A549 (cell line): ENCODE measurements at regions not wholly inside any gene's neighbourhood (a gene's known extent, or its start where the extent isn't known, plus 50 kb on each side); places are given as distances from the start of the nearest gene placed in this dataset.

ENCODE experiments used
- ATAC-seq, 2 experiments: fragments of 200-7000 bp in 1 of 2; fragments of >200 bp in 1 of 2; cut with Nextera tagmentation in 1 of 2; cut with Tn5 transposase in 1 of 2; 3 replicates each; pipeline versions ENCODE4 v1.8.0 to v1.9.1; 2018 to 2020; ENCODE audit warnings: mild to moderate bottlenecking in 1 of 2, moderate library complexity in 1 of 2
- CTCF ChIA-PET: fragments of 300-600 bp; sonication (Branson Sonifier 250); formaldehyde crosslinking; extraction: SDS; loops from one replicate; lab custom pipeline; 2021; ENCODE audit warnings: antibody characterized with exemption, inconsistent platforms; lab: Yijun Ruan, JAX
- POLR2A ChIA-PET: fragments of 350-600 bp; formaldehyde crosslinking; extraction: SDS; loops from one replicate; lab custom pipeline; 2021; ENCODE audit warnings: antibody characterized with exemption, inconsistent platforms; lab: Yijun Ruan, JAX
- DNase-seq, 2 experiments: peaks; one replicate each; pipeline versions ENCODE4 v3.0.0 to v3.0.0-alpha.2; 2011 to 2016; ENCODE audit warnings: low read depth in 1 of 2, low spot score in 1 of 2
- FAIRE-seq: peaks from 2 replicates; lab custom pipeline; 2011; peaks lifted over from hg19 to GRCh38; lab: Jason Lieb, UNC
- H3K27ac ChIP-seq, 2 experiments: fragments of >200 bp; sonication (Bioruptor Twin); formaldehyde crosslinking; 3 replicates each; pipeline ENCODE4 v1.5.1; 2016 to 2017
- H3K4me1 ChIP-seq: fragments of >200 bp; sonication (Bioruptor Twin); formaldehyde crosslinking; 3 replicates; pipeline ENCODE4 v1.6.1; 2016
- H3K4me2 ChIP-seq: fragments of >200 bp; sonication (Bioruptor Twin); formaldehyde crosslinking; 3 replicates; pipeline ENCODE4 v1.6.1; 2016
- H3K4me3 ChIP-seq: fragments of >200 bp; sonication (Bioruptor Twin); formaldehyde crosslinking; 3 replicates; pipeline ENCODE4 v1.5.1; 2016
- H3K9me3 ChIP-seq: fragments of >200 bp; sonication (Bioruptor Twin); formaldehyde crosslinking; 3 replicates; pipeline ENCODE4 v1.6.1; 2016
- CBX8 ChIP-seq: fragments of 200-600 bp; sonication (generic); IDR thresholded peaks from 2 replicates; pipeline ENCODE4 v1.6.1; 2016
- EHF ChIP-seq: fragments of 250-450 bp; sonication (Bioruptor Pico); IDR thresholded peaks from 2 replicates; pipeline ENCODE4 v1.5.0; 2020; ENCODE audit warnings: mild to moderate bottlenecking
- EHMT2 ChIP-seq: fragments of 200-600 bp; sonication (generic); IDR thresholded peaks from 2 replicates; pipeline ENCODE4 v1.6.1; 2016; ENCODE audit warnings: antibody characterized with exemption, low read depth, mild to moderate bottlenecking, moderate library complexity
- EP300 ChIP-seq, 2 experiments: fragments of >200 bp; sonication (Bioruptor Twin); formaldehyde crosslinking; IDR thresholded peaks; 2 replicates in 1 of 2; 3 replicates in 1 of 2; pipeline ENCODE4 v1.6.1; 2016 to 2017
- HEYL ChIP-seq: fragments of 250-450 bp; sonication (Bioruptor Pico); IDR thresholded peaks from 2 replicates; pipeline ENCODE4 v1.8.0; 2021; ENCODE audit warnings: mild to moderate bottlenecking, moderate library complexity
- HMGXB4 ChIP-seq: fragments of 250-450 bp; sonication (Bioruptor Pico); IDR thresholded peaks from 2 replicates; pipeline ENCODE4 v1.5.0; 2021; ENCODE audit warnings: mild to moderate bottlenecking, moderate library complexity, borderline replicate concordance
- HOXB13 ChIP-seq: fragments of 250-450 bp; sonication (Bioruptor Pico); IDR thresholded peaks from 2 replicates; pipeline ENCODE4 v1.5.0; 2020; ENCODE audit warnings: low read depth, mild to moderate bottlenecking, moderate library complexity
- JUNB ChIP-seq: fragments of >200 bp; sonication (Bioruptor Twin); formaldehyde crosslinking; IDR thresholded peaks from 2 replicates; pipeline ENCODE4 v1.6.1; 2016
- MAFK ChIP-seq: fragments of 450-650 bp; IDR thresholded peaks from 2 replicates; pipeline ENCODE4 v1.6.1; 2014; ENCODE audit not compliant: partially characterized antibody
- MAX ChIP-seq: IDR thresholded peaks from 2 replicates; pipeline ENCODE4 v1.6.1; 2012
- MAZ ChIP-seq: fragments of 150-350 bp; IDR thresholded peaks from 2 replicates; pipeline ENCODE4 v1.6.1; 2014; ENCODE audit warnings: antibody characterized with exemption, low read depth, low read length, borderline replicate concordance
- NFE2L2 ChIP-seq: fragments of 150-350 bp; conservative IDR thresholded peaks from 2 replicates; pipeline ENCODE4 v1.6.1; 2014; ENCODE audit warnings: low read length
- POLR2A ChIP-seq: IDR thresholded peaks from 2 replicates; pipeline ENCODE4 v1.6.1; 2012; ENCODE audit warnings: mild to moderate bottlenecking, low read length
- POLR2AphosphoS2 ChIP-seq: conservative IDR thresholded peaks from 2 replicates; pipeline ENCODE4 v1.6.1; 2012; ENCODE audit warnings: low read length, improper control_type of control experiment, inconsistent platforms
- REST ChIP-seq: fragments of 200-600 bp; sonication (generic); IDR thresholded peaks from 2 replicates; pipeline ENCODE4 v1.6.1; 2016; ENCODE audit warnings: antibody characterized with exemption, mild to moderate bottlenecking, moderate library complexity
- TFCP2L1 ChIP-seq: fragments of 250-450 bp; sonication (Bioruptor Pico); IDR thresholded peaks from 2 replicates; pipeline ENCODE4 v1.5.0; 2021; ENCODE audit warnings: mild to moderate bottlenecking
- TP53 ChIP-seq: fragments of 250-450 bp; sonication (Bioruptor Pico); IDR thresholded peaks from 2 replicates; pipeline ENCODE4 v1.5.0; 2021; ENCODE audit warnings: mild to moderate bottlenecking, moderate library complexity
- ZNF302 ChIP-seq: fragments of 250-450 bp; sonication (Bioruptor Pico); IDR thresholded peaks from 2 replicates; pipeline ENCODE4 v1.9.0; 2021; ENCODE audit warnings: inconsistent platforms, mild to moderate bottlenecking, moderate library complexity
- ZSCAN20 ChIP-seq: fragments of 250-450 bp; sonication (Bioruptor Pico); IDR thresholded peaks from 2 replicates; pipeline ENCODE4 v1.8.0; 2022; ENCODE audit warnings: mild to moderate bottlenecking, moderate library complexity
- WGBS: methylation state at CpG from one replicate; pipeline ENCODE4 v1.1.6; 2017; ENCODE audit errors: missing lambda C conversion rate; 5-methylcytosine and 5-hydroxymethylcytosine counted together
- TF ChIP-seq, protein P1 (sequence below): fragments of 450-650 bp; IDR thresholded peaks from 2 replicates; pipeline ENCODE4 v1.6.1; 2014; ENCODE audit warnings: antibody characterized with exemption

GRCh38 chr2:220148471-220149248 is 521.2 kb downstream of the SLC4A3 start:
- H3K27ac ChIP-seq = no peak overlapping the region
- WGBS = 75% methylated on average over 9 of the region's 9 CpGs
- no peaks in the 10 kb centered on the region for H3K4me1 ChIP-seq
- no peak for ATAC-seq
- no peaks in the 10 kb centered on the region for H3K9me3 ChIP-seq
- H3K4me2 ChIP-seq = no peak overlapping the region
- H3K4me3 ChIP-seq = no peak overlapping the region
- ChIA-PET CTCF (interaction anchor here (1.6 kb wide), 1 partner anchor 15 kb away, joined by 5 read pairs; no protein-coding TSS in a partner anchor), POLR2A (no interaction called here)
- FAIRE-seq = no peak
- no peak for TF ChIP-seq MAZ
- DNase-seq = no peak

GRCh38 chr2:220151341-220151740 is 523.9 kb downstream of the SLC4A3 start:
- TF ChIP-seq MAX (no peak), POLR2A (no peak), HMGXB4 (CRISPR knock-in tag) (no peak), EHF (CRISPR knock-in tag) (no peak), JUNB (no peak), NFE2L2 (no peak), MAFK (no peak), EP300 (IDR thresholded peaks at IDR 0.05) (no peak), POLR2AphosphoS2 (no peak), ZSCAN20 (no peak), TFCP2L1 (CRISPR knock-in tag) (no peak), EHMT2 (no peak), HEYL (CRISPR knock-in tag) (no peak), CBX8 (no peak), TP53 (CRISPR knock-in tag) (no peak), ZNF302 (CRISPR knock-in tag) (no peak), HOXB13 (CRISPR knock-in tag) (no peak), REST (no peak)
- TF ChIP-seq, protein P1, sequence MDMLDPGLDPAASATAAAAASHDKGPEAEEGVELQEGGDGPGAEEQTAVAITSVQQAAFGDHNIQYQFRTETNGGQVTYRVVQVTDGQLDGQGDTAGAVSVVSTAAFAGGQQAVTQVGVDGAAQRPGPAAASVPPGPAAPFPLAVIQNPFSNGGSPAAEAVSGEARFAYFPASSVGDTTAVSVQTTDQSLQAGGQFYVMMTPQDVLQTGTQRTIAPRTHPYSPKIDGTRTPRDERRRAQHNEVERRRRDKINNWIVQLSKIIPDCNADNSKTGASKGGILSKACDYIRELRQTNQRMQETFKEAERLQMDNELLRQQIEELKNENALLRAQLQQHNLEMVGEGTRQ = no peak
- DNase-seq (no peak), FAIRE-seq (no peak), ATAC-seq (no peak)
- CTCF ChIA-PET = no interaction called here
- Histone ChIP-seq H3K9me3 (no peaks in the 10 kb centered on the region), H3K27ac (no peak overlapping the region), H3K4me3 (no peak overlapping the region), H3K4me2 (no peak overlapping the region), H3K4me1 (no peaks in the 10 kb centered on the region)
- WGBS = 69% methylated on average over 2 of the region's 2 CpGs
- POLR2A ChIA-PET = no interaction called here
